ENCODE measurements at regions not wholly inside any gene's neighbourhood (a gene's known extent, or its start where the extent isn't known, plus 50 kb on each side); places are given as distances from the start of the nearest gene placed in this dataset.

- Histone ChIP-seq H3K27ac (ENCODE audit: insufficient read depth, low read depth, low read length) (no peak overlapping the region), H3K36me3 (ENCODE audit: control insufficient read depth in 2 of 2, extremely low read depth in 1 of 2, insufficient read depth in 2 of 2, low read length in 2 of 2) (no peaks in the 10 kb centered on the region), H3K4me3 (replicated peaks in 1 of 3; ENCODE audit: insufficient read depth in 1 of 3, low read depth in 1 of 3, low read length in 3 of 3) (no peak overlapping the region), H3K9ac (replicated peaks; ENCODE audit: extremely low read depth, insufficient read depth, low read length) (no peak overlapping the region), H3K4me1 (ENCODE audit: control insufficient read depth, extremely low read depth, insufficient read depth, low read length) (no peaks in the 10 kb centered on the region), H3K27me3 (ENCODE audit: control insufficient read depth in 2 of 2, insufficient read depth in 2 of 2, low read length in 2 of 2) (no peaks in the 10 kb centered on the region), H3K4me2 (ENCODE audit: insufficient read depth, low read length) (no peak overlapping the region), H3K79me2 (ENCODE audit: control insufficient read depth, insufficient read depth, low read length) (no peaks in the 10 kb centered on the region), H3K9me1 (replicated peaks; ENCODE audit: control insufficient read depth, extremely low read depth, insufficient read depth, low read length) (no peaks in the 10 kb centered on the region), H2AFZ (ENCODE audit: low read depth, low read length) (no peak overlapping the region), H4K20me1 (replicated peaks; ENCODE audit: control insufficient read depth, extremely low read depth, insufficient read depth, low read length) (no peaks in the 10 kb centered on the region), H3K9me3 (replicated peaks; ENCODE audit: control insufficient read depth, insufficient read depth, low read length) (no peaks in the 10 kb centered on the region)
- BruUV-seq (replicated peaks), result no TSS peak
- DNase-seq (ENCODE audit: low read depth, low spot score) (no peak), FAIRE-seq (no peak)
- CTCF ChIA-PET, result no interaction called here
- TF ChIP-seq POLR2A (IDR thresholded peaks at IDR 0.05; ENCODE audit: low read depth, low read length) (no peak), MAX (IDR thresholded peaks at IDR 0.05; ENCODE audit: insufficient read depth, insufficient read length) (no peak), CTCF (IDR thresholded peaks at IDR 0.05; ENCODE audit: extremely low read depth in 1 of 2, insufficient read depth in 1 of 2, low read depth in 1 of 2, low read length in 2 of 2) (no peak), GATA2 (IDR thresholded peaks at IDR 0.05; ENCODE audit: insufficient read depth, insufficient read length, low read depth, low read length) (no peak), JUN (IDR thresholded peaks at IDR 0.05; ENCODE audit: borderline replicate concordance, insufficient read depth, insufficient read length, low read depth) (no peak), FOS (IDR thresholded peaks at IDR 0.05; ENCODE audit: borderline replicate concordance, insufficient read depth, low read length) (no peak), POLR2AphosphoS5 (IDR thresholded peaks at IDR 0.05; ENCODE audit: insufficient read depth, low read depth, low read length) (no peak), EZH2 (IDR thresholded peaks at IDR 0.05; ENCODE audit: borderline replicate concordance, low read depth, low read length, severe bottlenecking) (no peak), MYC (IDR thresholded peaks at IDR 0.05; ENCODE audit: low read depth, low read length) (no peak)
- POLR2A ChIA-PET, result no interaction called here
- dilution Hi-C loops (cut with MboI; ENCODE audit: extremely low pct_ligation_motif_present, low sequenced_read_pairs) (no loop called here), intact Hi-C loops (cut with micrococcal nuclease) (no loop called here)
Measured at GRCh38 chr18:47545613-47546012, 294.2 kb upstream of the SKOR2 start.
